PC-9 (cell line): ENCODE measurements at regions not wholly inside any gene's neighbourhood (a gene's known extent, or its start where the extent isn't known, plus 50 kb on each side); places are given as distances from the start of the nearest gene placed in this dataset.
"Not testable (repeated sequence)": the region's sequence is repeated elsewhere in the genome, so short reads cannot be mapped to it uniquely, and the experiment has no call there.

ENCODE experiments used
- CTCF ChIP-seq: fragments of 200-600 bp; sonication (generic); conservative IDR thresholded peaks from 2 replicates; pipeline ENCODE4 v1.6.1; 2017; ENCODE audit warnings: mixed run types, antibody characterized with exemption, mild to moderate bottlenecking, moderate library complexity
- EZH2 ChIP-seq: fragments of 200-600 bp; sonication (generic); IDR thresholded peaks from 2 replicates; pipeline ENCODE4 v1.8.0; 2017; ENCODE audit warnings: antibody characterized with exemption, low read depth

GRCh38 chr13:80871971-80872370 is 531.0 kb upstream of the SPRY2 start:
- not testable (repeated sequence) for TF ChIP-seq EZH2, CTCF
